NCI-H2107 treated with DMSO at 0.1 percent for 48 hours (cell line): ENCODE measurements at regions not wholly inside any gene's neighbourhood (a gene's known extent, or its start where the extent isn't known, plus 50 kb on each side); places are given as distances from the start of the nearest gene placed in this dataset.

Source experiments
- DNase-seq: peaks from one replicate; lab custom pipeline; 2025; ENCODE audit not compliant: unreplicated experiment; lab: John Stamatoyannopoulos, UW

- no peak for DNase-seq
Measured at GRCh38 chr9:19600538-19600937, 188.3 kb downstream of the SLC24A2 start.

- no peak for DNase-seq
Measured at GRCh38 chr9:19598722-19599121, 189.9 kb downstream of the ACER2 start.

- no peak for DNase-seq
Measured at GRCh38 chr9:19597176-19597575, 188.4 kb downstream of the ACER2 start.

GRCh38 chr9:19595003-19595402 is 186.2 kb downstream of the ACER2 start:
- DNase-seq, result no peak

GRCh38 chr9:19587678-19588077 is 178.9 kb downstream of the ACER2 start:
- DNase-seq, result no peak

- no peak for DNase-seq
Measured at GRCh38 chr9:19583890-19584289, 175.1 kb downstream of the ACER2 start.

- no peak for DNase-seq
Measured at GRCh38 chr9:19577411-19577810, 168.6 kb downstream of the ACER2 start.

- DNase-seq, result no peak
Measured at GRCh38 chr9:19568946-19569345, 160.1 kb downstream of the ACER2 start.

GRCh38 chr9:19564396-19565061 is 155.7 kb downstream of the ACER2 start:
- DNase-seq, result no peak

- no peak for DNase-seq
Measured at GRCh38 chr9:19555214-19555613, 146.4 kb downstream of the ACER2 start.

GRCh38 chr9:19554529-19554928 is 145.7 kb downstream of the ACER2 start:
- no peak for DNase-seq

GRCh38 chr9:19553441-19553840 is 144.6 kb downstream of the ACER2 start:
- no peak for DNase-seq

GRCh38 chr9:19552282-19553105 is 143.7 kb downstream of the ACER2 start:
- no peak for DNase-seq

GRCh38 chr9:19551124-19551929 is 142.5 kb downstream of the ACER2 start:
- no peak for DNase-seq

- no peak for DNase-seq
Measured at GRCh38 chr9:19550009-19550408, 141.2 kb downstream of the ACER2 start.

GRCh38 chr9:19533373-19533772 is 124.6 kb downstream of the ACER2 start:
- DNase-seq, result no peak

- DNase-seq, result no peak
Measured at GRCh38 chr9:19527663-19528062, 118.9 kb downstream of the ACER2 start.

GRCh38 chr9:19522558-19522957 is 113.7 kb downstream of the ACER2 start:
- no peak for DNase-seq

- no peak for DNase-seq
Measured at GRCh38 chr9:19521205-19521604, 112.4 kb downstream of the ACER2 start.

GRCh38 chr9:19517202-19517942 is 108.6 kb downstream of the ACER2 start:
- DNase-seq, result no peak

GRCh38 chr9:19516348-19516747 is 107.5 kb downstream of the ACER2 start:
- no peak for DNase-seq
